ENCODE measurements at regions not wholly inside any gene's neighbourhood (a gene's known extent, or its start where the extent isn't known, plus 50 kb on each side); places are given as distances from the start of the nearest gene placed in this dataset.

DNA sequence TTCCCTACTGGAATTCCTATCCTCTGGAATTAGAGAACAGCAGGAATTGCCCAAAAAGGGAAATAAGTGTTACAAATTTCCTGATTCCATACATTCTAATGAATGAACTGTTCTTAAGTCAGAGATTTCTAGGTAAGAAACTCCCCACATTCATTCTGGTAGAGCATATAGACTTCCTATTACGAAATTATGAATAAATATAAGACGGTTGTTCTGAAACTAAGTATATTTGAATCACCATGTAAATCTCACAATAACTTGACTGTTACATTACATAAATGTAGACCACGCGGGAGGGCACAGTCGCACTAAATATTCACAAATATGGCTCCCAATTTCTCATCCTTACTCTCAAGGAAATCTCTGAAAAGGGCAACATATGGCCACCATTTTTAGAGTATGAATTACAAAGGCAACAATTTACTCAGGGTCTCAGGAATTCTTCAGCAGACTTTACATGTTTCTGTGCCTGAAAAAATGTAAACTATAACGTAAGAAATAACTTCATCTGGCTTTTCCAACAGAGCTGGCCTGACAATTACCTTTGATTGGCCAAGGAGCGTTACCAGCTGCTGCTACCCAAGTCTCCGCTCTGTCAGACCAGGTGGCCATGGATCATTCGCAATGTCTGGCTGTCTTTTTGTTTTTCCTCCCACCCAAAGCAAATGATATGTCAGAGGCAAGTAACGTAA, 115.8 kb downstream of the MPP7 start:
- Histone ChIP-seq H3K27me3 (no peaks in the 10 kb centered on the region), H3K4me1 (no peaks in the 10 kb centered on the region), H3K9me3 (ENCODE audit: low read depth) (no peaks in the 10 kb centered on the region), H3K4me3 (no peak overlapping the region), H3F3A (ENCODE audit: low read depth) (peaks cover 3% of the 10 kb centered on the region), H3K9ac (no peak overlapping the region), H3K27ac (no peak overlapping the region), H4K20me1 (ENCODE audit: low read depth) (no peaks in the 10 kb centered on the region), H3K4me2 (no peak overlapping the region), H3K79me2 (ENCODE audit: low read depth) (no peaks in the 10 kb centered on the region), H3K36me3 (no peaks in the 10 kb centered on the region), H2AFZ (replicated peaks) (no peak overlapping the region)
- H3K27ac Mint-ChIP-seq, result no peak overlapping the region
- H3K4me3 Mint-ChIP-seq, result no peak overlapping the region
- H3K27me3 Mint-ChIP-seq (ENCODE audit: insufficient read depth, low read depth), result no peaks in the 10 kb centered on the region
- H3K4me1 Mint-ChIP-seq, result no peaks in the 10 kb centered on the region
- H3K9me3 Mint-ChIP-seq, result no peaks in the 10 kb centered on the region
- no peak for DNase-seq (ENCODE audit: low spot score)
- no peak for TF ChIP-seq EZH2phosphoT487 (IDR thresholded peaks at IDR 0.05)
- TF ChIP-seq, protein P1, sequence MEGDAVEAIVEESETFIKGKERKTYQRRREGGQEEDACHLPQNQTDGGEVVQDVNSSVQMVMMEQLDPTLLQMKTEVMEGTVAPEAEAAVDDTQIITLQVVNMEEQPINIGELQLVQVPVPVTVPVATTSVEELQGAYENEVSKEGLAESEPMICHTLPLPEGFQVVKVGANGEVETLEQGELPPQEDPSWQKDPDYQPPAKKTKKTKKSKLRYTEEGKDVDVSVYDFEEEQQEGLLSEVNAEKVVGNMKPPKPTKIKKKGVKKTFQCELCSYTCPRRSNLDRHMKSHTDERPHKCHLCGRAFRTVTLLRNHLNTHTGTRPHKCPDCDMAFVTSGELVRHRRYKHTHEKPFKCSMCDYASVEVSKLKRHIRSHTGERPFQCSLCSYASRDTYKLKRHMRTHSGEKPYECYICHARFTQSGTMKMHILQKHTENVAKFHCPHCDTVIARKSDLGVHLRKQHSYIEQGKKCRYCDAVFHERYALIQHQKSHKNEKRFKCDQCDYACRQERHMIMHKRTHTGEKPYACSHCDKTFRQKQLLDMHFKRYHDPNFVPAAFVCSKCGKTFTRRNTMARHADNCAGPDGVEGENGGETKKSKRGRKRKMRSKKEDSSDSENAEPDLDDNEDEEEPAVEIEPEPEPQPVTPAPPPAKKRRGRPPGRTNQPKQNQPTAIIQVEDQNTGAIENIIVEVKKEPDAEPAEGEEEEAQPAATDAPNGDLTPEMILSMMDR (IDR thresholded peaks at IDR 0.05), result no peak
- TF ChIP-seq EZH2 (IDR thresholded peaks at IDR 0.05), result no peak
- H3K36me3 Mint-ChIP-seq, result no peaks in the 10 kb centered on the region

DNA sequence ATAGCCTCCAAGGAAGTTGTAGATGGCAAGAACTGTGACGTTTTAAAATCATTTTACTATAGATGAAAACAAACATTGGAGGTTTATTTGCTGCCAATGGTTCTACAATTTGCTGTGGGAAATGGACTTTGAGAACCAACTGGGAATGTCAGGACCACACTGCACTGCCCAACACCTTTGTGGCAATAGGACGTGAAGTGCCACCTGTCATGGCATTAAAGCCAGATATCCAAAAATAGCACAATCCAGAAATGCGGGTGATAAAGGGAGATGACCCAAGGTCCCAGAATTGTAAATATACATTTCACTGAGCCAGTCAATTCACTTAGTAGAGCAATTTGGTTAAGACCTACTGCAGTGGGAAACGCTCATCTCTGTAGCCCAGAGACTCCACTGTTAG, 116.4 kb downstream of the MPP7 start:
- peaks cover 3% of the 10 kb centered on the region for H3F3A ChIP-seq (ENCODE audit: low read depth)
- H3K4me1 ChIP-seq, result no peaks in the 10 kb centered on the region
- H3K4me2 ChIP-seq, result no peak overlapping the region
- H4K20me1 ChIP-seq (ENCODE audit: low read depth), result no peaks in the 10 kb centered on the region
- Mint-ChIP-seq H3K4me1 (no peaks in the 10 kb centered on the region), H3K4me3 (no peak overlapping the region), H3K9me3 (no peaks in the 10 kb centered on the region), H3K27ac (no peak overlapping the region), H3K27me3 (ENCODE audit: insufficient read depth, low read depth) (no peaks in the 10 kb centered on the region), H3K36me3 (no peaks in the 10 kb centered on the region)
- H3K27ac ChIP-seq, result no peak overlapping the region
- H3K9me3 ChIP-seq (ENCODE audit: low read depth), result no peaks in the 10 kb centered on the region
- no peak for DNase-seq (ENCODE audit: low spot score)
- no peaks in the 10 kb centered on the region for H3K79me2 ChIP-seq (ENCODE audit: low read depth)
- H3K4me3 ChIP-seq, result no peak overlapping the region
- no peaks in the 10 kb centered on the region for H3K27me3 ChIP-seq
- H3K36me3 ChIP-seq, result no peaks in the 10 kb centered on the region
- no peak overlapping the region for H3K9ac ChIP-seq
- no peak overlapping the region for H2AFZ ChIP-seq (replicated peaks)
- TF ChIP-seq EZH2 (IDR thresholded peaks at IDR 0.05), result no peak
- no peak for TF ChIP-seq EZH2phosphoT487 (IDR thresholded peaks at IDR 0.05)
- TF ChIP-seq, protein P1 (IDR thresholded peaks at IDR 0.05), result no peak

DNA sequence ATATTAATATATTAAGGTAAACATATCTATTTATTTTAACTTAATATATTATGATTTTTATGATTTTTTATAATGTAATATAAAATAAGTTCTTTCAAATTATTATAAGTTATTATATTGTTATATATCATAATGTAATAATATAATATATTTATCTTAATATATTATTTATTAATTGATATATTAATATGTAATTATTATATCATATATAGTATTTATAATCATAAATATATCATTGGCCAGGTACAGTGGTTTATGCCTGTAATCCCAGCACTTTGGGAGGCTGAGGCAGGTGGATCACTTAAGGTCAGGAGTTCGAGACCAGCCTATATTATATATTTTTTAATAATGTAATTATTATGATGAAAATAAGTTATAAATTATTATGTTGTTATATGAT, 118.1 kb downstream of the MPP7 start:
- TF ChIP-seq, protein P1 (IDR thresholded peaks at IDR 0.05), result no peak
- TF ChIP-seq EZH2 (IDR thresholded peaks at IDR 0.05) (no peak), EZH2phosphoT487 (IDR thresholded peaks at IDR 0.05) (no peak)
- no peaks in the 10 kb centered on the region for H3K27me3 ChIP-seq
- H3K9ac ChIP-seq, result no peak overlapping the region
- Mint-ChIP-seq H3K27ac (no peak overlapping the region), H3K27me3 (ENCODE audit: insufficient read depth, low read depth) (no peaks in the 10 kb centered on the region), H3K4me3 (no peak overlapping the region), H3K36me3 (no peaks in the 10 kb centered on the region), H3K4me1 (no peaks in the 10 kb centered on the region), H3K9me3 (no peaks in the 10 kb centered on the region)
- no peaks in the 10 kb centered on the region for H3K9me3 ChIP-seq (ENCODE audit: low read depth)
- DNase-seq (ENCODE audit: low spot score), result no peak
- no peak overlapping the region for H2AFZ ChIP-seq (replicated peaks)
- no peaks in the 10 kb centered on the region for H3K4me1 ChIP-seq
- no peaks in the 10 kb centered on the region for H3K79me2 ChIP-seq (ENCODE audit: low read depth)
- no peak overlapping the region for H3K27ac ChIP-seq
- no peak overlapping the region for H3K4me3 ChIP-seq
- no peaks in the 10 kb centered on the region for H3K36me3 ChIP-seq
- no peaks in the 10 kb centered on the region for H4K20me1 ChIP-seq (ENCODE audit: low read depth)
- peaks cover 3% of the 10 kb centered on the region for H3F3A ChIP-seq (ENCODE audit: low read depth)
- no peak overlapping the region for H3K4me2 ChIP-seq
